ENCODE measurements at regions not wholly inside any gene's neighbourhood (a gene's known extent, or its start where the extent isn't known, plus 50 kb on each side); places are given as distances from the start of the nearest gene placed in this dataset.

DNA sequence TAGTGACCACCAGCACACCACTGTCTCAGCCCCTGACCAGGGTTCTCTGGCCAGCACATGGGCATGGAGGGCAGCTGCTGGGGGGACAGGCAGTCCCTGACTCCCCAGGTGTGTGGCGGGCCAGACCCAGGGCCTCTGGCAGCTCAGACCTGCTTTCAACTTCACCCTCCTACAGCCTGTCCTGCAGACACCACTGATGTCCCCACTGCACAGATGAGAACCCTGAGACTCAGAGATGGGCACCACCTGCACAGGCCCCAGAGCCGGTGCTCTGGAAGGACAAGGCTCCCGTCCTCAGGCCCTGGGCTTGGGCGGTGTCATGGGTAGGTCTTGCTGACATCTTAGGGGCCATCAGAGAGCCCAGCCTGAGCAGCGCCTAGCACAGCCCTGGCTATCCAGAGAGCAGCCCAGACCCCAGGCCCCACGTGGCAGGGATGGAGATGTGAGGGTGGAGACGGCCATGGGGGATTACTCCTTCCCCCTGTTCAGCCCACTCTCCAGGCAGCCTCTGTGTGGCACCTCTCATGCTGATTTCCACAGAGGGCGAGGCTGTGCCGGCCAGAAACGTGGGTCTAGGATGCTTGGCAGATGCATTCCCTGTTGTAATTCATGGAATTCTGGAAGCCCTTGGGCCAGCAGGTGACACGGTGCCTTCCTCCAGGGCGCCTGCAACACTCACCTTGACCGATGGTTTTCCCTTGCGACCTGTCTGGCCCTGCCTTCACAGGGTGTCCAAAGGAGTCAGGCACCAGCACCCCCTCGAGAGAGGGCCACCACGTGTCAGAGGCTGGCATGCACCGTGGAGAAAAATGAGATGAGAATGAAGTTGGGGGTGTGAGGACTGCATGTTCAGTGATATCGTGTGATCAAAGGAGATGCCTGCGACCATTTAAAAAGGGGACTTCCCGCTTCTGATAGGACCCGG, 61.2 kb upstream of the GLI2 start:
- DNase-seq (ENCODE audit: low read depth in 2 of 2), result no peak

GRCh38 chr2:120675460-120676130, 60.1 kb upstream of the GLI2 start:
- no peak for DNase-seq (ENCODE audit: low read depth in 2 of 2)

GRCh38 chr2:120677221-120677620, 58.4 kb upstream of the GLI2 start:
- DNase-seq (ENCODE audit: low read depth in 2 of 2), result no peak

- DNase-seq (ENCODE audit: low read depth in 2 of 2), result no peak
Observed at GRCh38 chr2:120677696-120678247, 57.9 kb upstream of the GLI2 start.

DNA sequence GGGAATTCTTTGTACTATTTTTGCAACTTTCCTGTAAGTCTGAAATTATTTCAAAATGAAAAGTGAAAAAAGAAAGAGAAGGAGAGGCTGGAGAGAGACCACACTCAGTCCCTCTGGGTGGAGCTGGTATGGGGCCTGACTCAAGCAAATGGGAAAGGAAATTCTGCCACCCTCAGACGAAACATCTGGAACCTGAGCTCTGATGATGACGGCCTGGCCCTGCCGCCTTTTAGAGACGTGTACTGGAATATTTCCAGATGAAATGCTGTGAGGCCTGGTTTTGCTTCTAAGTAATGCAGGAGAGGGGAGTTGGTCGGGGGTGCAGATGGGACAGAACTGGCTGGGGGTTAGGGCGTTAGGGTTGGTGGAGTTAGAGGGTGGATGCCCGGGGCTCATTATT, 57.4 kb upstream of the GLI2 start:
- DNase-seq (ENCODE audit: low read depth in 2 of 2), result no peak

GRCh38 chr2:120678926-120679325, 56.7 kb upstream of the GLI2 start:
- no peak for DNase-seq (ENCODE audit: low read depth in 2 of 2)

- no peak for DNase-seq (ENCODE audit: low read depth in 2 of 2)
Observed at GRCh38 chr2:120679526-120679925, 56.1 kb upstream of the GLI2 start.

- DNase-seq (ENCODE audit: low read depth in 2 of 2), result peak; percentile 39 to 48
Observed at GRCh38 chr2:120680136-120680761, 55.4 kb upstream of the GLI2 start.

DNA sequence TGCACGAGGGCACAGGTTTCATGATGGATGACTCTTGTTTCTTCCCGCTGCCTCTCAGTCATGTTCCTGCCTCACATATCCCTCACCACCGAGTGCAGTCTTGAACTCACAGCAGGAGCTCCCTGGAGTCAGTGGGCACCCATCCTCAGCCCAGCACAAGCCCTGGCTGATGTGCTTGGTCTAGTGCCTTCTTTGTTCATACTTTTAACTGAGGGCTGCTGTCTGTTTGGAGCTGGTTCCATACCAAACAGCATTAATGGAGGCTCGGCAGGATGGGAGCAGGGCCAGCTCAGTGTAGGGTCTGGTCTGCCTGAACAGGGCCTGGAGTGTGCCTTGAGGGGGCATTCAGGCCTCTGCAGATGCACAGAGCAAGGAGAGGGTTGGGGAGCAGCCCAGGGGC, 54.5 kb upstream of the GLI2 start:
- DNase-seq (ENCODE audit: low read depth in 2 of 2), result no peak

- DNase-seq (ENCODE audit: low read depth in 2 of 2), result no peak
Observed at GRCh38 chr2:120681696-120682288, 53.9 kb upstream of the GLI2 start.

GRCh38 chr2:120682654-120683053, 53.0 kb upstream of the GLI2 start:
- DNase-seq (ENCODE audit: low read depth in 2 of 2), result no peak

- DNase-seq (ENCODE audit: low read depth in 2 of 2), result no peak
Observed at GRCh38 chr2:120683081-120683480, 52.6 kb upstream of the GLI2 start.

GRCh38 chr2:120683701-120684100, 52.0 kb upstream of the GLI2 start:
- DNase-seq (ENCODE audit: low read depth in 2 of 2), result no peak

DNA sequence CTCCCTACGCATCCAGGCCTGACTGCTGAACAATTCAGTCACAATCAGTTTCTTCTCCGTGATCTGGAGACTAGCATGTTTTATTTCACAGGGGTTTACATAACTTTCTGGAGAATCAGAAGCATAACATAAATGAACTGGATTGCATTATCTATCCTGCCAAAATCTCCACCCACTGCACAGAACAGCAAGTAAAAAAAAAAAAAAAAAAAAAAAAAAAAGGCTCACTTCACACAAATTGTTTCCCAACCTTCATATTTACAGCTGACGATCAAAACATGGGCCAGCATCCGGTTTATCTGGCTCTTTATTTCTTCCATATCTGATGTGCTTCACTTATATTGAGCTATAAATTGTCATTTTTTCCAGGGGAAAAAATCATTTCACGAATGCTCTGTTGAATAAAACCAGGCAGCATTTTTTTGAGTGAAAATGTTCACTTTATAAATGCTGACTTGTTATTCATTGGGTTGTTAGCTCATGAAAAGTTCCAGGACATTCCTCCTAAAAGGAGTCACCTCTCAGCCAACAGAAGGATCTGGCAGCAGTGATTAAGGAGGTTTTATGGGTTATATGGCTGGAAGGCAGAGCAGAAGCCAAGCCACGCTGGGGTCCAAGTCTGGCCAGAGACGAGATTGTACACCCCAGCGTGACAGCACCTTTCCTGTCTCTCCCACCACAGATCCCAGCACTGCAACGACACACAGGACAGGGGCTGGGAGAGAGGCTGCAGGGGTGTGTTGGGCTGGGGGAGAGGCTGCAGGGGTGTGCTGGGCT, 51.2 kb upstream of the GLI2 start:
- DNase-seq (ENCODE audit: low read depth in 2 of 2), result no peak

GRCh38 chr2:120685066-120685973, 50.3 kb upstream of the GLI2 start:
- DNase-seq (ENCODE audit: low read depth in 2 of 2), result no peak

Data from stimulated activated CD8-positive, alpha-beta memory T cell treated with anti-CD3 and anti-CD28 coated beads, Interleukin-7, amount 100 ng/mL, for 1 hour (primary cell).